ENCODE measurements at regions not wholly inside any gene's neighbourhood (a gene's known extent, or its start where the extent isn't known, plus 50 kb on each side); places are given as distances from the start of the nearest gene placed in this dataset.

DNA sequence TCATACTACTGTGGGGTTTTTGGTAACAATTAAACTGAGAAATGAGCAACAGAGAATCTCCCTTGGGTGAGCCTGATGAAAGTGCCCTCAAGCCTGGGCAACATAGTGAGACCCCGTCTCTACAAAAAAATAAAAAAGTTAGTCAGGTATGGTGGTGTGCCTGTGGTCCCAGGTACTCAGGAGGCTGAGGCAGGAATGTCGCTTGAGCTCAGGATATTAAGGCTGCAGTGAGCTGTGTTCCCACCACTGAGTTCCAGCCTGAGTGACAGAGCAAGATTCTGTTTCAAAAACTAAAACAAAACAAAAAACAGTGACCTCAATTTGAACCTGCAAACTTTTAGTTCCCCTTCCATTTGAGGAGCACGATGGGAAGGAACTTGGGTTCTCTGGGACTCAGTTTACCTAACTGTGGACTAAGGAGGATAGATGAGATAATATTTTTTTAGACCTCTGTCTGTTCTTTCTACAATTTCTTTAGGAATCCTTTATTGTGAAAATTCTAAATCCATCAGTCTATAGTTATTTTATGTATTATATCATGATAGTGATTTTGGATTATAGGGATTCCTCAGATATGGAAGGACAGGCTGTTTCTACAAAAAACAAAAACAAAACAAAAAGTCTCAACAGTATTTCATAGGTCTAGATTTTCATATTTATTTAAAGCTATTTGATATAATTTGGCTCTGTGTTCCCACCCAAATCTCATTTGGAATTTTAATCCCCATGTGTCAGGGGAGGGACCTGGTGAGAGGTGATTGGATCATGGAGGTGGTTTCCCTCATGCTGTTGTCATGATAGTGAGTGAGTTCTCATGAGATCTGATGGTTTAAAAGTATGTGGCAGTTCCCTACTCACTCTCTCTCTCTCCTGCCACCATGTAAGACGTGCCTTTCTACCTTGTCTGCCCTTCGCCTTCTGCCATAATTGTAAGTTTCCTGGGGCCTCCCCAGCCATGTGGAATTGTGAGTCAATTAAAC is 178.6 kb downstream of the MYCN start:
- ATAC-seq (replicated peaks), result no peak
- DNase-seq, result no peak
- Mint-ChIP-seq H3K4me1 (ENCODE audit: low read depth in 2 of 2) (no peaks in the 10 kb centered on the region), H3K27ac (no peak overlapping the region), H3K27me3 (no peaks in the 10 kb centered on the region), H3K9me3 (peaks cover 0 to 2% of the 10 kb centered on the region in 2 donors), H3K36me3 (ENCODE audit: insufficient read depth) (no peaks in the 10 kb centered on the region), H3K4me3 (no peak overlapping the region)

DNA sequence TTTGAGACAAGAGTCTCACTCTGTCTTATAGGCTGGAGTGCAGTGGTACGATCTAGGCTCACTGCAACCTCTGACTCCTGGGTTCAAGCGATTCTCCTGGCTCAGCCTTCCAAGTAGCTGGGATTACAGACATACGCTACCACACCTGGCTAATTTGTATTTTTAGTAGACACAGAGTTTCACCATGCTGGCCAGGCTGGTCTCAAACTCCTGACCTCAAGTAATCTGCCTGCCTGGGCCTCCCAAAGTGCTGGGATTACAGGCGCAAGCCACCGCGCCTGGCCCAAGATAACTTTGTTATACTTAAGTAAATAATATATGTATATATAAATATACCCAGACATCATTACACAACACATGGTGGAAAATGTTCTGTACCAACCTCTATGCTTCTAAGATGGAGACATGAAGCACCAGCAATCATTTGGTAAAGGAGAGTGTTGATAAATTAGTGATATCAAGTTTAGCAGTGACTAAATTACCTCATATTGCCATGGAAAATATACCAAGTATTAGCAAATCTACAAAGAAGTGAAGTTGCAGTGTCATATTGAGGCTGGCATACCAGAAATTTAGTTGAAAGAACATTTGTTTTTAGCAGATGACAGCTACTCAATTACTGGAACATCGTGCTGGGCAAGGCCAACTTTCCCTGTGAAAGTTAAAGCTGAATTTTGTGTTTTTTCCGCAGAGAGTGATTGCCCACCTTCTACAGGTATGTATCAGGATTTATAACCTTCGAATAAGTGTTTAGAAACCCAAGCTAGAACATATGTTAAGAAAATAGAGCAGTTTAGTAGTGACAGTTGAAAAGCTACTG is 177.7 kb downstream of the MYCN start:
- no peak overlapping the region for H3K27ac Mint-ChIP-seq
- ATAC-seq (replicated peaks) (no peak), DNase-seq (no peak)
- H3K36me3 Mint-ChIP-seq (ENCODE audit: insufficient read depth), result no peaks in the 10 kb centered on the region
- H3K9me3 Mint-ChIP-seq, result peaks cover 0 to 2% of the 10 kb centered on the region in 2 donors
- H3K27me3 Mint-ChIP-seq, result no peaks in the 10 kb centered on the region
- H3K4me3 Mint-ChIP-seq, result no peak overlapping the region
- no peaks in the 10 kb centered on the region for H3K4me1 Mint-ChIP-seq (ENCODE audit: low read depth in 2 of 2)

DNA sequence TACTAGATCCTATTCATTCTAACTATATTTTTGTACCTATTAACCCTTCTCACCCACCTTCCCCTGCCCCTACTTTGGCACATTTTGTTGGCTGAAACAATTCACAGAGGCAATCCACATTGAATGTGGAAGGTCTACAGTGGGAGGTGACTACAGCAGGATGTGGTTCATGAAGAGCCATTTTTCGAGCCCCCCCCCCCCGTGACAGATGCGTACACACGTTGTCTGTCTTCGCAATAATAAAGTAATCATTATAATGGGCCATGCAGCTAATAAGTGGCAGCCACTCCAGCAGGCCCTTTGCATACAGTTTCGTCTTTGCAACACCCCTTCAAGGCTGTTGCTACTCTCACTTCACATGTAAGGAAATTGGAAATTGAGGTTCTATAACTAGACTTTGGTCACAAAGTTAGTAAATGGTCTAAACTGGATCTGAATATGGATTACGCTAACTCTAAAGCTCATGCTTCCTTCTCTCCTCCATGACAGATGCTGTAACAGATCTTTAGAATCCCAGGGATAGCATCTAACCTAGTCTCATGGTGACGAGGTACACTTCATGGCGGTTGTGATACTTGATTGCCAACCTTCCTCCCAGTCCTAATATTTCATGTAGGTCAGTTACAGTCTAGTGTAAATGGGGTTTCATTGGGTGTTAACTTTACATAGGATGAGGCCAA is 176.8 kb downstream of the MYCN start:
- H3K27me3 Mint-ChIP-seq, result no peaks in the 10 kb centered on the region
- no peak overlapping the region for H3K27ac Mint-ChIP-seq
- no peak for DNase-seq
- ATAC-seq (replicated peaks), result no peak
- H3K36me3 Mint-ChIP-seq (ENCODE audit: insufficient read depth), result no peaks in the 10 kb centered on the region
- no peaks in the 10 kb centered on the region for H3K4me1 Mint-ChIP-seq (ENCODE audit: low read depth in 2 of 2)
- H3K4me3 Mint-ChIP-seq, result no peak overlapping the region
- peaks cover 0 to 2% of the 10 kb centered on the region in 2 donors for H3K9me3 Mint-ChIP-seq

DNA sequence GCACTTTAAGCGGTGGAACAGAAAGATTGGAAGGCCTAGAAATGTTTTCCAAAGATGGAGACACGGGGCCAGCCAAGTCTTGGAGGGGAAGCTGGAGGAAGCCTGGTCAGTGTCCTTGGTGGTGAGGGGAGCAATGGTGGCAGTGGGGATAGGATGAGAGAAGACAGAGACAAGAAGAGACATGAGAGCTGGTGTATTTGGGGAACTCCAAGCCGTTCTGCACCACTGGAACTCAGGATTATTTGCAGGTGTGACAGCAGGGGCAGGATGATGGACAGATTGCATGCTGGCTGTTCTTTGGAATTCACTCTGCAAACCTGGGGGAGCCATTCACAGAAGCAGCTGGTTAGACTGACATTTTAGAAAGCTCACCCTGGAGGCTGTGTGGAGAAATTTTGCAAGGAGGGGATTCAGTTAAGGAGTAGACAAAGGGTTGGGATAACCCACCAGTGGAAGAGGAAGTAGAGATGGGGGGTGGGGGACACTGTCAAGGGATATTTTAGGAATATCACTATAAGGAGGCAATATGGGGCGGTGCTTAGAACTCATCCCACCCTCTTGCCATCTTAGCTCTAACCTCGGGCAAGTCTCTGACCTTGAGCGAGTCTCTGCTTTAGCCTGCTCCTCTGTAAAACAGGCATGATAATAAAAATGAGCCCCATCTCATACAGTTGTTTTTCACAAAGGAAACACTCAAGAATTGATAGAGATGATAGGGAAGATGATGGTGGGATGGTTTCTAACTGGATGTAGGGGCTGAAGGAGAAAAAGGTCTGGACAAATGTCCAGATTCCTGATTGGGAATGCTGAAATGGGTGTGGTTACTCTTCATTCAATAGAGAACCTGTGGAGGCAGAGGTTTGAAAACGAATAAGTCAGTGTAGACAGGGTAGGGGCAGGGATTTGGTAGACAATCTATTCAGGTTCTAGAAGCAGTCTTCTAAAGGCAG is 175.8 kb downstream of the MYCN start:
- no peak overlapping the region for H3K4me3 Mint-ChIP-seq
- no peaks in the 10 kb centered on the region for H3K36me3 Mint-ChIP-seq (ENCODE audit: insufficient read depth)
- H3K9me3 Mint-ChIP-seq, result peaks cover 0 to 2% of the 10 kb centered on the region in 2 donors
- H3K4me1 Mint-ChIP-seq (ENCODE audit: low read depth in 2 of 2), result no peaks in the 10 kb centered on the region
- H3K27me3 Mint-ChIP-seq, result no peaks in the 10 kb centered on the region
- ATAC-seq (replicated peaks) (no peak), DNase-seq (no peak)
- H3K27ac Mint-ChIP-seq, result no peak overlapping the region

DNA sequence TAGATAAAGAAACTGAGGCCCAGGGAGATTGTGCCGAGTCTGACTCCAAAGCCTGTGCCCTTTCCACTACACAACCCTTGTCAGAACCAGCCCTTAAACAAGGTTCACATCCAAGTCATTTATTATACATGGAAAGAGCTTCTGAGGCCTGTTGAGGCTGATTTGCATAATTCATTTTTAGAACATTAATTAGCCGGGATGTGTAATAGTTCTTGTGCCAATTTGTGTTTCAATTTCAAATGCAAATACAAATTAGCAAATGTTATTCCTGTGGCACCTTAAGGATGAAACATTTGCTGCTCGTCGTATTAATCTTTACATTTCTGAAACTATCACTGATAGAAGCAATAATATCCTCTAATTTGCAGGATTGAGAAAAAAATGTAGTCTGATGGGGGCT is 174.9 kb downstream of the MYCN start:
- Mint-ChIP-seq H3K27me3 (no peaks in the 10 kb centered on the region), H3K27ac (no peak overlapping the region), H3K4me3 (no peak overlapping the region), H3K9me3 (peaks cover 0 to 2% of the 10 kb centered on the region in 2 donors), H3K4me1 (ENCODE audit: low read depth in 2 of 2) (no peaks in the 10 kb centered on the region), H3K36me3 (ENCODE audit: insufficient read depth) (no peaks in the 10 kb centered on the region)
- DNase-seq, result no peak
- no peak for ATAC-seq (replicated peaks)

DNA sequence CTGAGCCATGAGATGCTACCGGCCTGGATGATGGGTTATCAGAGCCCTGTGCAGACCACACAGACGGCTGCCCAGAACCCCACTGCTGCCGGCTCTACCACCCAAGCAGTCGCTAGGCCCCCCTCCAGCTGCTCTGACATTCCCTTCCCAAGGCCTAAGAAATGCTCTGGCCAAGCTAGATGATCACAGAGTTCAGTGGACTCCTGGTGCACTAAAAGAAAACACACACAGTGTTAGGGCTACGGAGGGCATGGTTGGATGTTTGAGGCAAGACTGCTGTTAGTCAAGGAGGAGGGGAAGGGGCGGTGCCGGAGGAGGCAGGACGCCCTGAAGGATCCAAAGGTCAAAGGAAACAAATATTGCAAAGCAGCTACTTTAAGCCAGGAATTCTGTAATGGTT is 174.5 kb downstream of the MYCN start:
- H3K36me3 Mint-ChIP-seq (ENCODE audit: insufficient read depth), result no peaks in the 10 kb centered on the region
- H3K27ac Mint-ChIP-seq, result no peak overlapping the region
- no peak for DNase-seq
- H3K4me1 Mint-ChIP-seq (ENCODE audit: low read depth in 2 of 2), result no peaks in the 10 kb centered on the region
- no peak overlapping the region for H3K4me3 Mint-ChIP-seq
- H3K9me3 Mint-ChIP-seq, result peaks cover 0 to 2% of the 10 kb centered on the region in 2 donors
- H3K27me3 Mint-ChIP-seq, result no peaks in the 10 kb centered on the region
- no peak for ATAC-seq (replicated peaks)

DNA sequence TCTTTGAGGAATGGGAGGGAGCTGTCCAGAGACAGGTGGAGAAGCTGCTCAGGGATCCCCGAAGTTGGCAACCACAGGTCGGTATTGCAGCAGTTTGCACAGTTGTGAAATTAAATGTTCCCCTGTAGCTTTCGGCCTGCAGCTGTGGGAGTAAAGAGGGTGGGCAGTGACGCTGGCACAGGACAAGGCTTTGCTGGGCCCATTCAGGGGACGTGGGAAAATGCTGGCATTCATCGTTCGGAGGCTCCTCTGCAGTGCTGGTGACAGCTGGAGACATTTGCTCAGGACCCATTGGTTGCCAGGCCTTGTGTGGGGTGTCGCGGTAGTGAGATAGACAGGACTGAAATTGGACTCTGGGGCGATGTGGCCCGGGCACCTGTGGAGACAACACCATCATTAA is 173.7 kb downstream of the MYCN start:
- H3K27ac Mint-ChIP-seq, result no peak overlapping the region
- ATAC-seq (replicated peaks) (no peak), DNase-seq (no peak)
- no peaks in the 10 kb centered on the region for H3K4me1 Mint-ChIP-seq (ENCODE audit: low read depth in 2 of 2)
- H3K9me3 Mint-ChIP-seq, result peaks cover 0 to 2% of the 10 kb centered on the region in 2 donors
- H3K27me3 Mint-ChIP-seq, result no peaks in the 10 kb centered on the region
- no peak overlapping the region for H3K4me3 Mint-ChIP-seq
- H3K36me3 Mint-ChIP-seq (ENCODE audit: insufficient read depth), result no peaks in the 10 kb centered on the region

DNA sequence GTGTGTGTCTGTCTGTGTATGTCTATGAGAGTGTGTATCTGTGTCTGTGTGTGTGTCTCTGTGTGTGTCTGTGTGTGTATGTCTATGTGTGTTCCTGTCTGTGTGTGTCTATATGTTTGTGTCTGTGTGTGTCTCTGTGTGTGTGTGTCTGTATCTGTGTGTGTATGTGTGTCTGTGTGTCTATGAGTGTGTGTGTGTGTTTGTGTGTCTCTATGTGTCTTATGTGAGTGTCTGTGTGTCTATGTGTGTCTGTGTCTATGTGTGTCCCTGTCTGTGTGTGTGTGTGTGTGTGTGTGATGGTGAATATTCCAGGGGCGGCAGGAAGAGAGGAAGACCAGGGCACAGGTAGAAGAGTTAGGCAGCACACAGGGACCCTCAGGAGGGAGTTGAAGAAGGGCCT is 173.2 kb downstream of the MYCN start:
- no peak overlapping the region for H3K4me3 Mint-ChIP-seq
- H3K27ac Mint-ChIP-seq, result no peak overlapping the region
- ATAC-seq (replicated peaks) (no peak), DNase-seq (no peak)
- no peaks in the 10 kb centered on the region for H3K27me3 Mint-ChIP-seq
- no peaks in the 10 kb centered on the region for H3K4me1 Mint-ChIP-seq (ENCODE audit: low read depth in 2 of 2)
- peaks cover 0 to 2% of the 10 kb centered on the region in 2 donors for H3K9me3 Mint-ChIP-seq
- H3K36me3 Mint-ChIP-seq (ENCODE audit: insufficient read depth), result no peaks in the 10 kb centered on the region

DNA sequence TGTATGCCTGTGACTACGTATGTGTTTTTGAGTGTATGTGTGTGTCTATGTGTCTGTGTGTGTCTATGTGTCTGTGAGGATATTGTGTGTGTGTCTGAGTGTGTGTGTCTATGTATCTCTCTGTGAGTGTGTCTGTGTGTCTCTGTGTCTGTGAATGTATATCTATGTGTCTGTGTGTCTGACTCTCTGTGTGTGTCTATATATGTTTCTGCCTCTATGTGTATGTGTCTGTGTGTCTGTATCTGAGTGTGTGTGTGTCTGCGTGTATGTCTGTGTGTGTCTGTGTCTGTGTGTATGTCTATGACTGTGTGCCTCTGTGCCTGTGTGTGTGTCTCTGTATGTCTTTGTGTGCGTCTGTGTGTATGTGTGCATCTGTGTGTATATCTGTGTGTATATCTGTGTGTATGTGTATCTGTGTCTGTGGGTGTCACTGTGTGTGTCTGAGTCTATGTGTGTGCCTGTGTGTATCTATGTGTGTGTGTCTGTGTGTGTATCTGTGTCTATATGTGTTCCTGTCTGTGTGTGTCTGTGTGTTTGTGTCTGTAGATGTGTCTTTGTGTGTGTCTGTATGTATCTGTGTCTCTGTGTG is 172.7 kb downstream of the MYCN start:
- ATAC-seq (replicated peaks), result no peak
- Mint-ChIP-seq H3K36me3 (ENCODE audit: insufficient read depth) (no peaks in the 10 kb centered on the region), H3K27me3 (no peaks in the 10 kb centered on the region), H3K9me3 (peaks cover 0 to 2% of the 10 kb centered on the region in 2 donors), H3K27ac (no peak overlapping the region), H3K4me3 (no peak overlapping the region), H3K4me1 (ENCODE audit: low read depth in 2 of 2) (no peaks in the 10 kb centered on the region)
- DNase-seq, result no peak

DNA sequence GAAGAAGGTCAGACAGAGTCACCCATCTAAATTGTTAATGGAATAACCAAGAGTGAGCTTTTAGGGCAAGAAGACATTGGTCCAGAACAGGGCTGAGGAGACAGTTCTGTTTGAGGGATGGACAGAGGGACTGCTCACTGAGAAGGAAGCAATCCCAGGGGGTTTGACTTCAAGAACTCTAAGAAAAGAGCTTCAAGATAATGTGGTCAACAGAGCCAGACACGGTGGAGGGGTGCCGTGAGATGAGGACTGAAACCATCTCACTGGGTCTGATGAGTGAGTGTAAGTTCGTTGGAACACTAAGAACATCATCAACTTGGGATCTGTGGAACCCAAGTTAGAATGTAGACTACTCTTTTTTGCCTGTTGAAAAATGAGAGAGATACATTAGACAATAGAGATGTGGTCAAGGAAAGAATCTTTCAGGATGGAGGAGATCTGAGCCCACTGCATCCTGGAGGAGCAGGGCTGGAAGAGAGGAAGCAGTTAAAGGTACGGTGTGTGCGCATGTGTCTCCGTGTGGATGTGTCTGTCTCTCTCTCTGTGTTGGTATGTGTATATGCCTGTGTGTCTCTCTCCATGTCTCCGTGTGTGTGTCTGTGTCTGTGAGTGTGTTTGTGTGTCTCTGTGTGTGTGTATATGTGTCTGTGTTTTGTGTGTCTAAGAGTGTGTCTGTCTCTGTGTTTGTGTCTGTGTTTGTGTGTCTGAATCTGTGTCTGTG is 172.1 kb downstream of the MYCN start:
- H3K4me1 Mint-ChIP-seq (ENCODE audit: low read depth in 2 of 2), result no peaks in the 10 kb centered on the region
- H3K4me3 Mint-ChIP-seq, result no peak overlapping the region
- no peaks in the 10 kb centered on the region for H3K27me3 Mint-ChIP-seq
- H3K9me3 Mint-ChIP-seq, result peaks cover 0 to 2% of the 10 kb centered on the region in 2 donors
- ATAC-seq (replicated peaks) (no peak), DNase-seq (no peak)
- no peak overlapping the region for H3K27ac Mint-ChIP-seq
- H3K36me3 Mint-ChIP-seq (ENCODE audit: insufficient read depth), result no peaks in the 10 kb centered on the region

DNA sequence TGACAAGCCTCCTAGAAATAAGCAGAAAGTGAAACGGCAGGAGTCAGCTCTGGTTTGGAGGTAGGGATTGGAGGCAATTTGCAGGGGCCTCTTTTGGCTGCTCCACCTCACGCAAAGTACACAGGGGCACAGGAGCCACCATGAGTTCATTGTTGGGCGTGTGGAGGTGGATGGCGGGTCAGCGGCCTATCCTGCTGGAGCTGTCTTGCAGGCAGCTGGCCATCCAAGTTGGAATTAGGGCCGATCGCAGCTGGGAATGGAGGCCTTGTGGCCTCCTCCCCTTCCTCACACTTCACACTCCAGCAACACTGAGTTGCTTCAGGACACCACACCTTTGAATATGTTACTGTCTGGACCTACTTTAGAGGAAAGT is 171.5 kb downstream of the MYCN start:
- no peak overlapping the region for H3K27ac Mint-ChIP-seq
- no peak overlapping the region for H3K4me3 Mint-ChIP-seq
- no peaks in the 10 kb centered on the region for H3K36me3 Mint-ChIP-seq (ENCODE audit: insufficient read depth)
- no peak for ATAC-seq (replicated peaks)
- no peak for DNase-seq
- H3K27me3 Mint-ChIP-seq, result no peaks in the 10 kb centered on the region
- H3K9me3 Mint-ChIP-seq, result peaks cover 0 to 2% of the 10 kb centered on the region in 2 donors
- H3K4me1 Mint-ChIP-seq (ENCODE audit: low read depth in 2 of 2), result no peaks in the 10 kb centered on the region

DNA sequence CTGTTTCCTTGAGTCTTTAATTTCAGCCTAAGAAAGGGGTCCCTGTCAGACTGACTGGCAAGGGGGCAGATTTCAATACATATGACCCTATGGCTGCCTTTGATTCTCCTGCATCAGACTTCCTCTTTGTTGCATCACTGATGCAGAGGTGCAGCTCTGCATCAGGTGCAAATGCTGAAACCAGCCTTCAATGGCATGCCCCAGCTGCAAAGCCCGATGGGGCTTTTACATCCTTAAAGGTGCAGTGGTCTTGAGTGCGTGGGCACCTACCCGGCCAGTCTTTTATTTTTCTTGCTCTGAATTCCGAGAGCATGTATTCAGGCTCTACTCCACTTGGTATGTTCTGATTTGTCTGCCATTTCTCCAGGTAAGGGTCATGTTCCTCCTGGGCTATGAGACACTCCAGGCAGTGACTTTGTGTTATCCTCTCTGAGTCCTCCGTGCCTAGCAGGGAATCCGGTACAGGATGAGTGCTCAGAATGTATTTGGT is 169.5 kb downstream of the MYCN start:
- H3K9me3 Mint-ChIP-seq, result no peaks in the 10 kb centered on the region
- H3K36me3 Mint-ChIP-seq (ENCODE audit: insufficient read depth), result no peaks in the 10 kb centered on the region
- no peak overlapping the region for H3K4me3 Mint-ChIP-seq
- ATAC-seq (replicated peaks), result no peak
- no peaks in the 10 kb centered on the region for H3K4me1 Mint-ChIP-seq (ENCODE audit: low read depth in 2 of 2)
- DNase-seq, result no peak
- H3K27ac Mint-ChIP-seq, result no peak overlapping the region
- no peaks in the 10 kb centered on the region for H3K27me3 Mint-ChIP-seq

Data from effector memory CD8-positive, alpha-beta T cell (primary cell).